Inflammatory macrophage (primary cell): ENCODE measurements at regions not wholly inside any gene's neighbourhood (a gene's known extent, or its start where the extent isn't known, plus 50 kb on each side); places are given as distances from the start of the nearest gene placed in this dataset.
"Not testable (repeated sequence)": the region's sequence is repeated elsewhere in the genome, so short reads cannot be mapped to it uniquely, and the experiment has no call there.

Experiments used
- DNase-seq, 2 donors: peaks; one replicate each; pipeline ENCODE4 v3.0.0-alpha.2; 2020 to 2022

GRCh38 chr2:150261691-150262090, 225.8 kb downstream of the RND3 start:
- DNase-seq: no peak

- no peak for DNase-seq
Measured at GRCh38 chr2:150260636-150261035, 226.8 kb downstream of the RND3 start.

DNA sequence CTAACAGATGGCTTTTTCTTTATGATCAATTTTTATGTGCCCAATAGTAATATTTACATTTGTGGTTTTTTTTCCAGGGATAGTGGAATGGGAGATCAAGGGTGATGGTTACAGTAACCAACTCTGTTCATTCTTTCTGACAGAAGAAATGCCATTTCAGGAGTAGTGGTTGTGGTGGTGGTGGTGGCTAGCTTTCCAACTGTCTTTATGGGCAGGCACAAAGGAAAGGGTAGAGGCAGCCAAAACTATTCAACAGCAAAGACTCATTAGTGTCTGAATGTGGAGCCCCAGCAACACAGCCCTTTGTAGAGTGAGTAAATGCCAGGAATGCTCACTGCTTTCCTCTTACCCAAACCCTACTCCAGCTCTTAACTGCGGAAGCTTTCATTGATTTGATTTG, 227.7 kb downstream of the RND3 start:
- DNase-seq: no peak

DNA sequence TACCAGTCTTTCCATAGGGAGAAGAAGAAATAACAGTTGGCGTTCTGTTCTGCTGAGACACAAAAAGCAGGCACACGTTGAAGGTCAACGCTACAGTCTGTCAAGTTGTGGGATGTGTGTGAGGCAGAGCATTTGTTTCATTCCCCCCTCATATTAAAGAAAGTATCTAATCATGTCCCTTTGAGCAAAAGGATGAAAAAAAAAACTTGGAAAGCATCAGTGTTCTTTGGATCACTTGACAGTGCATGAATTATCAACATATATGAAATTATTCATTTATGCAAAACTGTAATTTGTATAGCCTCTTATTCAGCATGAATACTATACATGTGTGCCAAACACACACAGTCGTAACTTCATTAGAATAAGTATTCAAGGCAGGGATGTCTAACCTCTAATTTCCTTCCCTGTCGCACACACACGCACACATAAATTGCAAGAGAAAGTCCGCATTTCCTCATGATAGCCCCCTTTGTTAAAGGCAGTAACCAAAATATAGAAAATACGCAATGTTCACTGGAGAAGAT, 228.6 kb downstream of the RND3 start:
- no peak for DNase-seq

GRCh38 chr2:150256736-150257135, 230.7 kb downstream of the RND3 start:
- DNase-seq: no peak

- DNase-seq: no peak
Measured at GRCh38 chr2:150255528-150255927, 231.9 kb downstream of the RND3 start.

DNA sequence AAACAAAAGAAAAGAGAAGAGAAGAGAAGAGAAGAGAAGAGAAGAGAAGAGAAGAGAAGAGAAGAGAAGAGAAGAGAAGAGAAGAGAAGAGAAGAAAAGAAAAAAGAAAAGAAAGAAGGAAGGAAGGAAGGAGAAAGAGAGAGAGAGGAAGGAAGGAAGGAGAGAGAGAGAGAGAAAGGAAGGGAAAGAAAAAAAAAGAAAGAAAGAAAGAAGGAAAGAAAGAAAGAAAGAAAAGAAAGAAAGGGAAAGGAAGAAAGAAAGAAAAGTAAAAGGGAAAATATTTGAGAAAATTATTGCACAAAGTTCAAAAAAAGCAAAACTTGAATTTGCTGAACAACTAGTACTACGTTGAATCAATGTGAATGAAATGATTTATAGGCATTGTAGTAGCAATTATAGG, 237.7 kb downstream of the RND3 start:
- not testable (repeated sequence) for DNase-seq

- no peak for DNase-seq
Measured at GRCh38 chr2:150247481-150247880, 240.0 kb downstream of the RND3 start.

GRCh38 chr2:150234787-150235446, 252.6 kb downstream of the RND3 start:
- DNase-seq: no peak

- DNase-seq: no peak
Measured at GRCh38 chr2:150232871-150233270, 254.6 kb downstream of the RND3 start.

- DNase-seq: no peak
Measured at GRCh38 chr2:150232321-150232720, 255.1 kb downstream of the RND3 start.

DNA sequence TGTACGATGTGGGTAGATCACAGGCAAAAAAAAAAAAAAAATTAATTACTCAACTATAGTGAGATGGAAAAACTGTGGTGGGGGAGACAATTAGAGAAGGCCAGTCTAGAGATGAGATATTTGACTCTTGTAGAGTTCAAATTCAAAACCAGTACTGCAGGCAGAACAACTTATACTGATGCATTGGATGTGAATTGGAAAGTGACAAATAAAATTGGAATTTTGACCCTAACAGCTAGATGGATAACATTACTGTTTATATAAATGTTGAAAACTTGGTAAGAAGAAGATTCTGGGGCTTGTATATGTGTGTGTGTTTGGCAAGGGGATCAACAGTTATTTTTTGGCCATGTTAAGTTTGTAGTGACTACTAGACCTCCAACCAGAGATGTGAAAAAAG, 256.9 kb downstream of the RND3 start:
- DNase-seq: no peak

- no peak for DNase-seq
Measured at GRCh38 chr2:150230004-150230403, 257.5 kb downstream of the RND3 start.

GRCh38 chr2:150228936-150229335, 258.5 kb downstream of the RND3 start:
- no peak for DNase-seq

GRCh38 chr2:150225030-150225429, 262.4 kb downstream of the RND3 start:
- no peak for DNase-seq

- DNase-seq: no peak
Measured at GRCh38 chr2:150224321-150224720, 263.1 kb downstream of the RND3 start.

- no peak for DNase-seq
Measured at GRCh38 chr2:150222942-150223341, 264.5 kb downstream of the RND3 start.

GRCh38 chr2:150222379-150222778, 265.1 kb downstream of the RND3 start:
- no peak for DNase-seq

DNA sequence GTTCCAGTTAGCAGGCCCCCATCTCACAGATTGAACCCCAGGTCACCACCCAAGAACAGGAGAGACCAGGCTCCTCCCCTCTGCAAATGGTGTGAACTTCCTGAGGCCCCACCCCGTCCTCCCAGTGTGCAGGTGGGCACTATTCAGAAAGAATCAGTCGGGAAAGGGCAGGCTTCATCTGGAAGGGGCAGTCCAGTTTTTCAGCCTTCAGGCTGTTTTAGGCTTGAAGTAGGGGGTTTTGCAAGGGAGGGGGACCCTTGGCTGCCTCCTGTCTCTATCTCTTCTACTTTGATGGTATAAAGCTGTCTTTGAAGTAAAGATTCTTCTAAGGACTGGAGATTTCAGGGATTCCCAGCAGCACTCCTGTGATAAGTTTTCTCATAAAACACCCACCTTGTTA, 267.6 kb downstream of the RND3 start:
- no peak for DNase-seq

- DNase-seq: no peak
Measured at GRCh38 chr2:150215041-150215440, 272.4 kb downstream of the RND3 start.

- no peak for DNase-seq
Measured at GRCh38 chr2:150214626-150215025, 272.8 kb downstream of the RND3 start.

DNA sequence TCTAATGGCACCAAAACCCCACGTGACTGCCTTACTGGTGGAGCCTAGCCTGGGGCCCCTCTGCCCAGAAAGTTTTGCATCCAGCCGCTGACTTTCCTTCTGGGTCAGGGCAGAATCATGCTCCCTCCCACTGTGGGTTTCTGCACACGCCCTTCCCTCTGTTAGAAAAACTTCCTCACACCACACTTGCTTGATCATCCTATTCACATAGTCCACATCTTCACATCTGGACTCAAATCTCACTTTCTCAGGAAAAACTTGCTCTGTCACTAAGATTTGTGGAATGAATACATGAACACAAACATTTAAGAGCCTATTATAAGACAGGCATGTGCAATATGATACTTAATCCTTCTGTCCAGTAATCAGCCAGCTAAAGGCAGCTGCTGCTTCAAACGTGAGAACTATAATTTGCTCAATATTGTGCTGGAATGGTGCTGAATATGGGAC, 274.7 kb downstream of the RND3 start:
- DNase-seq: no peak

GRCh38 chr2:150211164-150211631, 276.3 kb downstream of the RND3 start:
- no peak for DNase-seq

DNA sequence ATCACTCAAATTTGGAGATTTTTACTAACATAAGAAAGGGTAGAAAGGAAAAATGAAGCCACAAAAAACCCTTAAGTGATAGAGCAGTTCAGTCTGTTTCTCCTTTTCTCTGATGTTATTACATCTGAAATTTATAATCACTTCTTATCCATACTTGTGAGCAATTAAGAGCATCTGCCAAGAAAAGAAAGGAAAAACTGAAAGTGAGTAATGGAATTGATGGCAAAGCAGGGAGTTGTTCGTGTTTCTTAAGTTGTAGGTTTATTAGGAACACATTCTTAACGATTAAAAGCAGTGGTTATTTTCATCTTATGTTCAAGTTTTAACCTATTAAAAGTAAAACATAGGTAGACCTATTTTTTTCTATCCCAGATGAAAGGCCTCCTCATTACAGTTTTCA, 277.7 kb downstream of the RND3 start:
- no peak for DNase-seq

DNA sequence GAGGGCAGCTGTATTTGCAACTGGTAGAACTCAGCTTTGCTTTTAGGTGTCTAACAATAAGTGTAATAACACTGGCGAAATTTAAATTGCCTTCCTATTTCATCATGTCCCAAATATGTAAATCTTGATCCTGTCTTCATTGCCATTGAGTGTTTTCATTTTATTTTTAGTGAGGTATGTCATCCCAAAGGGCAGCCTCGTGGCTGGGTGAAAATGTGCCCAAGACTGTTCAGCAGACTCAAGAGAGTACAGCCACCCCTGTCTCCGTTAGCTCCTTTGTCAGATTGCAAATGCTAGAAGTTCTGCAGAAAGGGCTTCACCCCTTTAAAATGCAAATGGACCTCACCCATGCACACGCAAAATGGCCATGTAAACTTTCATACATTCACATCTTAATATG, 278.8 kb downstream of the RND3 start:
- DNase-seq: no peak
